ENCODE measurements at regions not wholly inside any gene's neighbourhood (a gene's known extent, or its start where the extent isn't known, plus 50 kb on each side); places are given as distances from the start of the nearest gene placed in this dataset.

DNA sequence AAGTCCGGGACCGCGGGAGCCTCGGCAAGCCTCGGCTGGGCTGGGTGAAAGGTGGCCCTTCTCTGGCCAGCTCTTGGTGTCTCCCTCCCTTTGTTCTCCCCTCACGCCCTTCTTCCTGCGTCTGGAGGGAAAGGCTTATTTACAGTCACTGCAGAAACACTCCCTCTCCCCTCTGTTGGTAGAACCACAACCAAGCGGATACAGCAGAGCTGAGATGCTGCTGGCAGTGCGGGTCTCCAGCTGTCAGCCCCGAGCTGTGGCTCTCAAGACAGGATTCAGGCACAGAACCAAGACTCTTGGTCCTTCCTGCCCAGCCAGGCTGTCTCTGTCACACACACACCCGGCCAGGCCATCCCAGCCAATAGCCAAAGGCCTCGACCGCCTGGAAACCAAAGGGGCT lies 133.3 kb downstream of the ENGASE start:
- Mint-ChIP-seq H3K27ac (no peak overlapping the region), H3K4me1 (ENCODE audit: low read depth) (no peaks in the 10 kb centered on the region), H3K4me3 (no peak overlapping the region), H3K27me3 (peaks cover 4% of the 10 kb centered on the region), H3K9me3 (no peaks in the 10 kb centered on the region), H3K36me3 (ENCODE audit: low read depth) (no peaks in the 10 kb centered on the region)
- no peak for ATAC-seq
- DNase-seq: no peak
- ChIA-PET CTCF (interaction anchor here (1.3 kb wide), 1 partner anchor 184 kb away, joined by 3 read pairs; no protein-coding TSS in a partner anchor), POLR2A (no interaction called here)
- intact Hi-C loops (cut with micrococcal nuclease): no loop called here
- TF ChIP-seq, protein P1, sequence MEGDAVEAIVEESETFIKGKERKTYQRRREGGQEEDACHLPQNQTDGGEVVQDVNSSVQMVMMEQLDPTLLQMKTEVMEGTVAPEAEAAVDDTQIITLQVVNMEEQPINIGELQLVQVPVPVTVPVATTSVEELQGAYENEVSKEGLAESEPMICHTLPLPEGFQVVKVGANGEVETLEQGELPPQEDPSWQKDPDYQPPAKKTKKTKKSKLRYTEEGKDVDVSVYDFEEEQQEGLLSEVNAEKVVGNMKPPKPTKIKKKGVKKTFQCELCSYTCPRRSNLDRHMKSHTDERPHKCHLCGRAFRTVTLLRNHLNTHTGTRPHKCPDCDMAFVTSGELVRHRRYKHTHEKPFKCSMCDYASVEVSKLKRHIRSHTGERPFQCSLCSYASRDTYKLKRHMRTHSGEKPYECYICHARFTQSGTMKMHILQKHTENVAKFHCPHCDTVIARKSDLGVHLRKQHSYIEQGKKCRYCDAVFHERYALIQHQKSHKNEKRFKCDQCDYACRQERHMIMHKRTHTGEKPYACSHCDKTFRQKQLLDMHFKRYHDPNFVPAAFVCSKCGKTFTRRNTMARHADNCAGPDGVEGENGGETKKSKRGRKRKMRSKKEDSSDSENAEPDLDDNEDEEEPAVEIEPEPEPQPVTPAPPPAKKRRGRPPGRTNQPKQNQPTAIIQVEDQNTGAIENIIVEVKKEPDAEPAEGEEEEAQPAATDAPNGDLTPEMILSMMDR (IDR thresholded peaks at IDR 0.05): no peak

DNA sequence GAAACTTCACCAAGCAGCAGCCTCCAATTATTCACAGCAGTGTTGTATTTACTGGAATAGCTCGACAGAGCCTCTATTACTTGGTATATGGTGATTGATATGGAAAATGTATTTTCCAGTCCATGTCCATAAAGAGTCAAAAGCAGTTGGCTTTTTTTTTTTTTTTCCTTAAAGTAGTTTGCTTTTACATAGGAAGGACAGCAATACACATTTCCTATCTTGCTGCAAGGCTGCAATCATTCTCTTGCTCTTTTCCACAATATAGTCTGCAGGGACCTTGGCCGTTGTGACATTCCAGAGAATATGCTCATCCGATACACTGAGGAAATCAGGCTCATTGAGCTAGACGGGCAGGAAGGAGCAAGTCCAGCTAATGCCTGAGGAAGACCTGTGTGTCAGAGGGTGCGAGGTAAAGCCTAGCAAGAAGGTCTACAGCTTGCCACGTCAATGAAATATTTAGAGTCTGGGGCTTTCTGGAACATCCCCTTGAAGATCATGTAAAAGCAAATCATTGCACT lies 131.1 kb downstream of the ENGASE start:
- H3K36me3 Mint-ChIP-seq (ENCODE audit: low read depth): no peaks in the 10 kb centered on the region
- ATAC-seq (no peak), DNase-seq (no peak)
- no peak overlapping the region for H3K27ac Mint-ChIP-seq
- H3K27me3 Mint-ChIP-seq: peaks cover 6% of the 10 kb centered on the region
- CTCF ChIA-PET: interaction anchor here (1.4 kb wide), 1 partner anchor 186 kb away, joined by 4 read pairs; no protein-coding TSS in a partner anchor
- intact Hi-C loops (cut with micrococcal nuclease): no loop called here
- H3K4me3 Mint-ChIP-seq: no peak overlapping the region
- POLR2A ChIA-PET: no interaction called here
- no peaks in the 10 kb centered on the region for H3K4me1 Mint-ChIP-seq (ENCODE audit: low read depth)
- no peaks in the 10 kb centered on the region for H3K9me3 Mint-ChIP-seq
- TF ChIP-seq, protein P1 (IDR thresholded peaks at IDR 0.05): no peak

DNA sequence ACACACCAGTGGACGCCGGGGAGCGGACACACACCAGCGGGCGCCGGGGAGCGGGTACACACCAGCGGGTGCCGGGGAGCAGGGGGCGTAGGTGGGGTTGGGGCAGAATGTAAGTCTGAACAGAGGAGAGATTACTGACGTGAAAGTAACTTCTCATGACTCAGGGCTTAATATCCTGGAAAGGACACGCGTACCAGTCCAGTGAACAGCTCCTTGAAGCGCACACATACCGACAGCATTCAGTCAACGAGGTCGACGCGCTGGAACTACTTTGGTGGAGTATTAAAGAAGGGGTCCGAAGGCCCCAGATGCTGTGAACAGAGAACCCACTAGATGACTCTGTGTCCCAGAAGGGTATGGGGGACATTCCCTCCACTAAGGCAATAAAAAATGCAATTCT lies 129.6 kb downstream of the ENGASE start:
- Mint-ChIP-seq H3K27ac (no peak overlapping the region), H3K4me1 (ENCODE audit: low read depth) (no peaks in the 10 kb centered on the region), H3K27me3 (peaks cover 9% of the 10 kb centered on the region), H3K9me3 (no peaks in the 10 kb centered on the region), H3K36me3 (ENCODE audit: low read depth) (no peaks in the 10 kb centered on the region), H3K4me3 (no peak overlapping the region)
- ChIA-PET POLR2A (interaction anchor here (0.6 kb wide), 1 partner anchor 81 kb away, joined by 3 read pairs; no protein-coding TSS in a partner anchor), CTCF (no interaction called here)
- DNase-seq (no peak), ATAC-seq (no peak)
- TF ChIP-seq, protein P1 (IDR thresholded peaks at IDR 0.05): no peak
- intact Hi-C loops (cut with micrococcal nuclease): no loop called here

DNA sequence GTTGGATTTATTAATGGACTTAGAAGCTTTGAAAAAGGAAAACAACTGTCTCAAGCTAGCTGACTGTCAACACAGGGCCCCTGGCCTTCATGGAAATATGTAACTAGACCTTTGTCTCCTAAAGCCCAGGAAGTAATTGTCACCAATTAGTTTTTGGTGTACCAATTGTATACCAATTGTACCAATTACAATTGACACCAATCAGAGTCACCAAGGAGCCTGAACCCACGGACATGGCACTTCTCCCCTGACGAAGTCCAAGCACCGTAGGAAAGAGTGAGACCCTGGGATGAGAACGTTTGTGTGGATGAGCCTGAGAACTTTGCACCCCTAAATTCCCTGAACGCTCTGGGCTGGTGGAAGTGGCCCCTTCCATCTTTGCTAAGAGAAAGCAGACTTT lies 129.0 kb downstream of the ENGASE start:
- Mint-ChIP-seq H3K4me1 (ENCODE audit: low read depth) (no peaks in the 10 kb centered on the region), H3K4me3 (no peak overlapping the region), H3K9me3 (no peaks in the 10 kb centered on the region), H3K36me3 (ENCODE audit: low read depth) (no peaks in the 10 kb centered on the region), H3K27ac (no peak overlapping the region), H3K27me3 (peaks cover 13% of the 10 kb centered on the region)
- CTCF ChIA-PET: no interaction called here
- TF ChIP-seq, protein P1 (IDR thresholded peaks at IDR 0.05): no peak
- POLR2A ChIA-PET: interaction anchor here (0.6 kb wide), 1 partner anchor 81 kb away, joined by 3 read pairs; no protein-coding TSS in a partner anchor
- intact Hi-C loops (cut with micrococcal nuclease): no loop called here
- no peak for DNase-seq
- no peak for ATAC-seq

DNA sequence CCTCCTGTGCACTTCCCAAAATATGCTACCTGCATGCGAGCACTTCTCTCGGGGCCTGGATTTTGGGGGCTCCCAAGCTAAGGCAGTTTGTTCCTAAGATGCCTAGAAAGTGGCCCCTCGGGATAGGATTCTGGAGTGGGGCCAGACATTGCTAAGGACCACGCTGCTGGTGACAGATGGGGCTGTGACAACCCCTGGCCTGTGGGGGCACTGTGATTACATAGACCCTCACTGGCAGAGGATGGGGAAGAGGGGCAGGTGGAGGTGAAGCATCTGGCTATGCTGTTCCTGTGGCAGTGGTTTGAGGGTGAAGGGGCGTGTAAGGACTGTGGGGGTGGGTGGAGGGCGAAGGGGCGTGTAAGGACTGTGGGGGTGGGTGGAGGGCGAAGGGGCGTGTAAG lies 128.4 kb downstream of the ENGASE start:
- DNase-seq: no peak
- Mint-ChIP-seq H3K4me1 (ENCODE audit: low read depth) (no peaks in the 10 kb centered on the region), H3K36me3 (ENCODE audit: low read depth) (no peaks in the 10 kb centered on the region), H3K27me3 (peaks cover 13% of the 10 kb centered on the region), H3K27ac (no peak overlapping the region), H3K9me3 (no peaks in the 10 kb centered on the region), H3K4me3 (no peak overlapping the region)
- ChIA-PET CTCF (no interaction called here), POLR2A (no interaction called here)
- ATAC-seq: no peak
- TF ChIP-seq, protein P1 (IDR thresholded peaks at IDR 0.05): no peak
- intact Hi-C loops (cut with micrococcal nuclease): no loop called here
